AG04450 (cell line): ENCODE measurements at regions not wholly inside any gene's neighbourhood (a gene's known extent, or its start where the extent isn't known, plus 50 kb on each side); places are given as distances from the start of the nearest gene placed in this dataset.

Source experiments
- CTCF ChIA-PET: fragments of 300-600, 350-600 bp; formaldehyde crosslinking; extraction: SDS; loops from one replicate; lab custom pipeline; 2022; ENCODE audit warnings: antibody characterized with exemption, inconsistent platforms; lab: Charles Lee
- POLR2A ChIA-PET: fragments of 350-600 bp; formaldehyde crosslinking; extraction: SDS; loops from one replicate; lab custom pipeline; 2021; ENCODE audit warnings: antibody characterized with exemption, inconsistent platforms; lab: Yijun Ruan, JAX
- DNase-seq: peaks from one replicate; pipeline ENCODE4 v3.0.0-alpha.2; 2011; ENCODE audit warnings: low read depth, low spot score
- H3K27ac ChIP-seq: one replicate; pipeline ENCODE4 v1.5.1; 2012; ENCODE audit warnings: low read depth, low read length, control low read depth
- H3K27me3 ChIP-seq: one replicate; pipeline ENCODE4 v1.6.0; 2012; ENCODE audit warnings: low read length; ENCODE audit not compliant: control insufficient read depth, insufficient read depth
- H3K4me3 ChIP-seq: 2 replicates; pipeline ENCODE4 v1.5.1; 2011; ENCODE audit warnings: mild to moderate bottlenecking, low read depth, low read length, control low read depth
- H3K9me3 ChIP-seq: 2 replicates; pipeline ENCODE4 v1.5.1; 2012; ENCODE audit warnings: low read length; ENCODE audit not compliant: control insufficient read depth, insufficient read depth
- TF ChIP-seq, protein P1 (sequence below): IDR thresholded peaks from 2 replicates; pipeline ENCODE4 v1.5.1; 2011; ENCODE audit warnings: low read depth, low read length, control low read depth, inconsistent platforms

DNA sequence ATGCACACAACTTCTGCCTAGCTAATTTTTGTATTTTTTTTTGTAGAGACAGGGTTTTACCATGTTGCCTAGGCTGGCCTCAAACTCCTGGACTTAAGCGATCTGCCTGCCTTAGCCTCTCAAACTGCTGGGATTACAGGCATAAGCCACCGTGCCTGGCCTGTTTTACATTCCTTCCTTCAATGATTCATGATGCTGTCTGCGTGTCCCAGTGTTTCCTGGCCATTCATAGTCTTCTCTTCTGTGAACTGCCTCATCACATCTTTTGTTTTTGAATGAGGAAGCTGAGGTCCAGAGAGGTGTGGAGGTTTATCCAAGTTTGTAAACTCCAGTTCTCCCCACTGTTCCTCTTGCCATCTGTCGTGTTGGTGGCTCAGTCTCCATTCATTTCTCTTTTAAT, 64.5 kb upstream of the MED9 start:
- DNase-seq: no peak
- Histone ChIP-seq H3K4me3 (no peak overlapping the region), H3K27me3 (no peaks in the 10 kb centered on the region), H3K9me3 (no peaks in the 10 kb centered on the region; the same call in 1 of the 2 replicates), H3K27ac (no peak overlapping the region)
- POLR2A ChIA-PET: interaction anchor here (1.1 kb wide), 1 partner anchor 36 kb away, joined by 3 read pairs; no protein-coding TSS in a partner anchor
- TF ChIP-seq, protein P1, sequence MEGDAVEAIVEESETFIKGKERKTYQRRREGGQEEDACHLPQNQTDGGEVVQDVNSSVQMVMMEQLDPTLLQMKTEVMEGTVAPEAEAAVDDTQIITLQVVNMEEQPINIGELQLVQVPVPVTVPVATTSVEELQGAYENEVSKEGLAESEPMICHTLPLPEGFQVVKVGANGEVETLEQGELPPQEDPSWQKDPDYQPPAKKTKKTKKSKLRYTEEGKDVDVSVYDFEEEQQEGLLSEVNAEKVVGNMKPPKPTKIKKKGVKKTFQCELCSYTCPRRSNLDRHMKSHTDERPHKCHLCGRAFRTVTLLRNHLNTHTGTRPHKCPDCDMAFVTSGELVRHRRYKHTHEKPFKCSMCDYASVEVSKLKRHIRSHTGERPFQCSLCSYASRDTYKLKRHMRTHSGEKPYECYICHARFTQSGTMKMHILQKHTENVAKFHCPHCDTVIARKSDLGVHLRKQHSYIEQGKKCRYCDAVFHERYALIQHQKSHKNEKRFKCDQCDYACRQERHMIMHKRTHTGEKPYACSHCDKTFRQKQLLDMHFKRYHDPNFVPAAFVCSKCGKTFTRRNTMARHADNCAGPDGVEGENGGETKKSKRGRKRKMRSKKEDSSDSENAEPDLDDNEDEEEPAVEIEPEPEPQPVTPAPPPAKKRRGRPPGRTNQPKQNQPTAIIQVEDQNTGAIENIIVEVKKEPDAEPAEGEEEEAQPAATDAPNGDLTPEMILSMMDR: no peak
- CTCF ChIA-PET: interaction anchor here (0.6 to 1.6 kb wide), 2 partner anchors 23 to 200 kb away, joined by 3 to 9 read pairs; no protein-coding TSS in a partner anchor

DNA sequence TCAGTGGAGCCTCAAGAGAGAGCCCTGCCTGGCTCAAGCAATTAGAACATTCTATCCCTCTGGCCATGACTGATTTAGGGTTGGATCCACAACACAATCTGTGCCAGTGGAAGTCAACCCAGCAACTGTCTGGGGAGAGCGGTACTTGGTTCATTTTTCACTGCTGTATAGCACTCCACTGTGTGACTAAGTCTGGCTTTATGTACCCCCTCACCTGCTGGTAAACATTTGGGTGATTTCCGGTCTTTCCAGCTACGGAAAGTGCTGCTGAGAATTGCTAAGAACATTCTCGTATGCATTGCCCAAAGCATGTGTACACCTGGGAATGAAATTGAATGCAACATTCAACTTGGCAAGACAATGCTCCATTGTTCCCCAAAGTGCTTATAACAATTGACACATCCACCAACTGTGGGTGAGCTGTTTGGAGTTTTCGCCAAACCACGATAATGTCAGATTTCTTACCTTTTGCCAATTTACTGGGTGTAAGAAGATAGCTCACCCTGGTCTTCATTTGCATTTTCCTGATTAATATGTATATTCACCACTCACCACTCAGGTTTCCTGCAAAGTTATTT, 63.5 kb upstream of the MED9 start:
- no peak overlapping the region for H3K4me3 ChIP-seq
- no peak overlapping the region for H3K27ac ChIP-seq
- ChIA-PET CTCF (interaction anchor here (1.3 to 1.6 kb wide), 2 partner anchors 22 to 229 kb away, joined by 4 to 9 read pairs; no protein-coding TSS in a partner anchor), POLR2A (interaction anchor here (1.1 to 1.7 kb wide), 2 partner anchors 22 to 37 kb away, joined by 3 to 6 read pairs; no protein-coding TSS in a partner anchor)
- DNase-seq: no peak
- no peaks in the 10 kb centered on the region for H3K27me3 ChIP-seq
- H3K9me3 ChIP-seq: no peaks in the 10 kb centered on the region; the same call in 1 of the 2 replicates
- TF ChIP-seq, protein P1: no peak

DNA sequence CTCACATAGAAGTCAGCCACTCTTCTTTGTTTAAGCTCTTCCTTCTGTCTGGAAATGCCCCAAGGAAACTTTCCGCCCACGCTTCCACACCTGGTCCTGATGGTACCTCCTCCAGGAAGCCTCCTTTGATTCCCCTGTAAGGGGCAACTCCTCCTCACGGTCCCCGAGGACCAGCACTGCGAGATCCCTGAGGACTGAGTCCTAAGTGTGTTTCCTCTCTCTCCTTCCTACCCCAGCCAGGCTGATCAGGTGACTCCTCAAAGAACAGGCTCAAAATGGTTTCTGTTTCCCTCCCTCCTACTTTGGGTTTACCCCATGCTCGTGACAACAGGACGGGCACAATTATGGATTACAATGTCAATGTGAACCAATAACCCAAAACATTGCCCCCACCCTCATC, 63.0 kb upstream of the MED9 start:
- CTCF ChIA-PET: interaction anchor here (1.3 to 1.8 kb wide), 3 partner anchors 22 to 228 kb away, joined by 4 to 9 read pairs (median 5); no protein-coding TSS in a partner anchor
- no peak overlapping the region; the same call in 1 of the 2 replicates for H3K4me3 ChIP-seq

DNA sequence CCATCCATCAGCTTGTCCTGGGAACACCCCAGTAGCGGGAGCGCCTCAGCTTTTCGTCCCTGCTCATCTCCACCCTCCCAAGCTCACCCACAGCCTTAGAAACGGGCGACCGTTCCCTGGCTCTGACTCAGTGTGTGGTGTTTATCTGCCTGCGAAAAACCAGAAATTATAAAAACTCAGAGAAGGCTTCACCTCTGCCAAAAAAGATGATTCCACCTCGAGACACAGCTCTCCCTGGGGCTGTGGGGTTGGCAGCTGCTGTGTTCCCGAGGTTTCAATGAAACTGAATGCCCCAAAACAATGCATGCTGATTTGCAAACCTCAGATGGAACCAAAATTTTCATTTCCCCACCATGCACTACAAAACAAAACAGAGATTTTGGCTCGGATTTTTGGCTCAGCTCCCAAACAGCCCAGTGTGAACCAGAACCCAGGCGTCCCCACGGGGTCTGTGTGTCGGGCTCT, 62.4 kb upstream of the MED9 start:
- CTCF ChIA-PET: interaction anchor here (1.3 to 2.8 kb wide), 3 partner anchors 21 to 228 kb away, joined by 4 to 12 read pairs (median 5); no protein-coding TSS in a partner anchor
- H3K4me3 ChIP-seq: peak overlapping the region; percentile 11; the same call in 1 of the 2 replicates

More for the DNA sequence above, 63.0 kb upstream of the MED9 start:
- no peak for DNase-seq
- POLR2A ChIA-PET: interaction anchor here (0.6 to 1.7 kb wide), 2 partner anchors 21 to 39 kb away, joined by 3 to 6 read pairs; no protein-coding TSS in a partner anchor
- peak overlapping the region; percentile 84 for H3K27ac ChIP-seq
- peaks cover 2% of the 10 kb centered on the region; the same call in 1 of the 2 replicates for H3K9me3 ChIP-seq
- H3K27me3 ChIP-seq: no peaks in the 10 kb centered on the region
- TF ChIP-seq, protein P1: no peak

More for the DNA sequence above, 62.4 kb upstream of the MED9 start:
- POLR2A ChIA-PET: interaction anchor here (0.6 to 1.7 kb wide), 2 partner anchors 21 to 40 kb away, joined by 3 to 6 read pairs; no protein-coding TSS in a partner anchor
- Histone ChIP-seq H3K27me3 (no peaks in the 10 kb centered on the region), H3K27ac (peak overlapping the region; percentile 84), H3K9me3 (peaks cover 2% of the 10 kb centered on the region; the same call in 1 of the 2 replicates)
- DNase-seq: no peak
- TF ChIP-seq, protein P1: no peak
